GM12873 (cell line): ENCODE measurements at regions not wholly inside any gene's neighbourhood (a gene's known extent, or its start where the extent isn't known, plus 50 kb on each side); places are given as distances from the start of the nearest gene placed in this dataset.
A peak's percentile ranks its signal among the peaks of the same experiment; 100 is the strongest.

ENCODE experiments used
- TF ChIP-seq, protein P1 (sequence below): IDR thresholded peaks from 2 replicates; pipeline ENCODE4 v1.5.1; 2012; ENCODE audit warnings: low read depth, mild to moderate bottlenecking, moderate library complexity, low read length, control low read depth; ENCODE audit not compliant: insufficient read depth; ENCODE audit errors: missing control alignments

DNA sequence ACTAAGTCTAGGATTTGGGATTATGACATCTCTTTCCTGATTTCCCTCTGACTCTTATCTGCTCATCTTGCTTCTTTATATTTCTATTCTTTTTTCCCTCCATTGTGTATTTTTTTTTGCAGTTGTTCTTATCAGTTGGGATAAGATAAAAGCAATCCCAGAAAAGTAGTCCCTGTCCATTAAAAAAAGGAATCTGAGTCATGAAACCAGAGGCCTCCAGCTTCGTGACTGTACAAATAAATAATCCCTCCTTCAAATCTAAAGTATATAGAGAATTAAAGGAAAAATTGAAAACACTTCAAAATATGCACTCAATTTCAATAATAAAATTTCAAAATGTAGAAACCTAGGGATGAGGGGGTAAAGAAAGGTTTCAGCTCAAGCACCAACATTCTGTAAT is 317.8 kb upstream of the NT5E start:
- TF ChIP-seq, protein P1, sequence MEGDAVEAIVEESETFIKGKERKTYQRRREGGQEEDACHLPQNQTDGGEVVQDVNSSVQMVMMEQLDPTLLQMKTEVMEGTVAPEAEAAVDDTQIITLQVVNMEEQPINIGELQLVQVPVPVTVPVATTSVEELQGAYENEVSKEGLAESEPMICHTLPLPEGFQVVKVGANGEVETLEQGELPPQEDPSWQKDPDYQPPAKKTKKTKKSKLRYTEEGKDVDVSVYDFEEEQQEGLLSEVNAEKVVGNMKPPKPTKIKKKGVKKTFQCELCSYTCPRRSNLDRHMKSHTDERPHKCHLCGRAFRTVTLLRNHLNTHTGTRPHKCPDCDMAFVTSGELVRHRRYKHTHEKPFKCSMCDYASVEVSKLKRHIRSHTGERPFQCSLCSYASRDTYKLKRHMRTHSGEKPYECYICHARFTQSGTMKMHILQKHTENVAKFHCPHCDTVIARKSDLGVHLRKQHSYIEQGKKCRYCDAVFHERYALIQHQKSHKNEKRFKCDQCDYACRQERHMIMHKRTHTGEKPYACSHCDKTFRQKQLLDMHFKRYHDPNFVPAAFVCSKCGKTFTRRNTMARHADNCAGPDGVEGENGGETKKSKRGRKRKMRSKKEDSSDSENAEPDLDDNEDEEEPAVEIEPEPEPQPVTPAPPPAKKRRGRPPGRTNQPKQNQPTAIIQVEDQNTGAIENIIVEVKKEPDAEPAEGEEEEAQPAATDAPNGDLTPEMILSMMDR: no peak

- TF ChIP-seq, protein P1: no peak
Observed at GRCh38 chr6:85130743-85131142, 319.1 kb upstream of the NT5E start.

DNA sequence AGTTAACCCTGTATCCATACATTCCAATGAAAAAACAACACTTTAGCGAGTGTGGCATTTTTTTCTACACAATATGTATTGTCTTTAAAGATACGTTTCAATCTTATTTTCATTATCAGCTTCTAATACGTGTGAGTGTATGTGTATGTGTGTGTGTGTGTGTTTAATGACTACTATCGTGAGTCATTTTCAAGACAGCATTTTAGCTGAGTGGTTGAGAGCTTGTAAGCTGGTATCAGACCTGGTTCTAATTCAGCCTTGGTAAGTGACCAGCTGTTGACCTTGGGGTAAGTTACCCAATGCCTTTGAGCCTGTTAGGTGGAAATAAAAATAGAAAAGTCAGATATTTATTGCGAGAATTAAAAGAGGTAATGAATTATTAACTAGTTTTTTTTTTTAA is 320.0 kb upstream of the NT5E start:
- TF ChIP-seq, protein P1: no peak

DNA sequence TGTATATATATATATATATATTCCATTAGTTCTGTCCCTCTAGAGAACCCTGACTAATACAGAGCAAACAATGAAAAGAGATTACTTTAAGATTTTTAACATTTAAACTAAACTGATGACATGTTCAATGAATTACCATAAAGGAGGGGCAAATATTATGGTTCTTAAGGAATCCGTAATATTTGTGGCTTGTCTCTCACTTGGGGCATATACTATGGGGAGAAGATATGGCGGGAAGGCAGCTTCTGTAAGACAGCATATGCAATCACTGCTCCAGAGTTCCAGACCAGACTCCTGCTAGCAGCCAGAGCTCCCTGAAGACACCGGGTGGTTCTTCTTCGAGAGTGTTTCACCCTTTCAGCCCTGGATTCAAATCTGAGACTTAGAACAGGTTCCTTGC is 321.1 kb upstream of the NT5E start:
- TF ChIP-seq, protein P1: no peak

DNA sequence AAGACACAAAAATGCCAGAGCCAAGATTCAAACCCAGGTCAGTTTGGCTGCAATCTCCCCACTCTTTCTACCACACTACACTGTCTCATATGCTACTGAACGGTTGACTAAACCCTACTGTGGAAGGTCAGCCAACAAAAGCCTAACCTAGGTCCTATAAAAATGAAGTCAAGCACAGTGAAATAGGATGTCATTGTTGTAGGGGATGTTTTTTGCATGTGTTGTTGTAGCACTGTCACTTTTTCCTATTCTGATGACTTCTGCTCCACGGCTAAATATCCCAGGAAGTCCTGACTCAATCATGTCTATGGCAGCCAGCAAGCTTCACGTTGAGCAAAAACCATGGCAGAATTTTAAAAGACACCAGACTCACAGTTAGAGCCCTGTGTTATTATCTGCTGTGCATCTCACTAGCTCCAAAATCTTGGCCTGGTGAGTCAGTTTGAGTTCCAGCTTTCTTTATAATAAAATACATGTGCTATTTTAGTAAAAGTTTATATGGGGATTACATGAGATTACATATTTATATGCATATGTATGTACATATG is 322.1 kb upstream of the NT5E start:
- TF ChIP-seq, protein P1: no peak

- TF ChIP-seq, protein P1: no peak
Observed at GRCh38 chr6:85127168-85127498, 322.8 kb upstream of the NT5E start.

DNA sequence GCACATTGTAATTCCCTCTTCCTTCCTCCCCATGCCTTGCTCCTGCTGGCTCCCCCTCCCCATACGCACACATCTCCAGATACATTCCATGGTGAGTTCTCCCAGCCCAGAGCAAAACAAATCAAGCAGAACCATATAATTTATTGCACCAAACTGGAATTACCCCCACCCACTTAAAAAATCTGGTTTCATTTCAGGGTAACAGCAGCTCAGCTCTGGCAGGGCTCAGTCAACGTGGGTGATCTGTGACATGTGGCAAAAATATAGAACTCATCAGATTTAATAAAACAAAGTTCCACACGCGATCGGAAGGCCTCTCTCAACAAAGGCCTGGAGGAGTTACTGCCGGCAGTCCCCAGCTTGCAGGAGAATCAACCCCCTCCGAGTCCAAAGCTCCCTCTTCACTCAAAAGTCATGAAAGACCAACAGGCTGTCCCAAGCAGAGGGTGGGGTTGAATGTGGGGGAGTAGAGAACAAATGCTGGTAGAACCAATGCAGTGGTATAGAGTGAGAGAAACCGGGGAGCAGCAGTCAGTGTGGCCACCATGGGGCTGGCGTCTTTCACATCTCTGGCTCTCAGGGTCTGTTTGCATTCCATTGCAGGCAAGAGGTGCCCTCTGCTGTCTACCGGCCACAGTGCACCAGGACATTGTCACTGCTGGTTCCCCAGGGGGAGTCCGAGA is 323.3 kb upstream of the NT5E start:
- TF ChIP-seq, protein P1: peak; percentile 61
